ENCODE measurements at regions not wholly inside any gene's neighbourhood (a gene's known extent, or its start where the extent isn't known, plus 50 kb on each side); places are given as distances from the start of the nearest gene placed in this dataset.
"Not testable (repeated sequence)": the region's sequence is repeated elsewhere in the genome, so short reads cannot be mapped to it uniquely, and the experiment has no call there.

DNA sequence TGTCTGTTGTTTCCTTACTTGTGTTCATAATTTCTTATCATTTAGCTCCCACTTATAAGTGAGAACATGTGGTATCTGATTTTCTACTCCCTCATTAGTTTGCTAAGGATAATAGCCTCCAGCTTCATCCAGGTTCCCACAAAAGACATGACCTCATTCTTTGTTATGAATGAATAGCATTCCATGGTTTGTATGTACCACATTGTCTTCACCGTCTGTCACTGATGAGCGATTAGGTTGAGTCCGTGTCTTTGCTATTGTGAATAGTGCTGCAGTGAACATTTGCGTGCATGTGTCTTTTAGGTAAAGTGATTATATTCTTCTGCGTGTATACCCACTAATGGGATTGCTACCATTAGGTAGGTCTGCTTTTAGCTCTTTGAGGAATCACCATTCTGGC lies 624.3 kb upstream of the EPHA5 start:
- H3K9ac ChIP-seq (ENCODE audit: low read depth in 2 of 2, low read length in 2 of 2): no peak overlapping the region
- no peaks in the 10 kb centered on the region for H3K36me3 ChIP-seq
- TF ChIP-seq, protein P1, sequence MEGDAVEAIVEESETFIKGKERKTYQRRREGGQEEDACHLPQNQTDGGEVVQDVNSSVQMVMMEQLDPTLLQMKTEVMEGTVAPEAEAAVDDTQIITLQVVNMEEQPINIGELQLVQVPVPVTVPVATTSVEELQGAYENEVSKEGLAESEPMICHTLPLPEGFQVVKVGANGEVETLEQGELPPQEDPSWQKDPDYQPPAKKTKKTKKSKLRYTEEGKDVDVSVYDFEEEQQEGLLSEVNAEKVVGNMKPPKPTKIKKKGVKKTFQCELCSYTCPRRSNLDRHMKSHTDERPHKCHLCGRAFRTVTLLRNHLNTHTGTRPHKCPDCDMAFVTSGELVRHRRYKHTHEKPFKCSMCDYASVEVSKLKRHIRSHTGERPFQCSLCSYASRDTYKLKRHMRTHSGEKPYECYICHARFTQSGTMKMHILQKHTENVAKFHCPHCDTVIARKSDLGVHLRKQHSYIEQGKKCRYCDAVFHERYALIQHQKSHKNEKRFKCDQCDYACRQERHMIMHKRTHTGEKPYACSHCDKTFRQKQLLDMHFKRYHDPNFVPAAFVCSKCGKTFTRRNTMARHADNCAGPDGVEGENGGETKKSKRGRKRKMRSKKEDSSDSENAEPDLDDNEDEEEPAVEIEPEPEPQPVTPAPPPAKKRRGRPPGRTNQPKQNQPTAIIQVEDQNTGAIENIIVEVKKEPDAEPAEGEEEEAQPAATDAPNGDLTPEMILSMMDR (IDR thresholded peaks at IDR 0.05): no peak
- H3K27ac ChIP-seq: no peak overlapping the region
- no peaks in the 10 kb centered on the region for H3K4me1 ChIP-seq
- no peak for DNase-seq
- intact Hi-C loops (cut with DNase I): no loop called here
- no peaks in the 10 kb centered on the region for H3K9me3 ChIP-seq
- no peaks in the 10 kb centered on the region for H3K27me3 ChIP-seq
- no peak overlapping the region for H3K4me3 ChIP-seq

GRCh38 chr4:66284991-66285451 lies 614.7 kb upstream of the EPHA5 start:
- H3K4me1 ChIP-seq: no peaks in the 10 kb centered on the region
- DNase-seq: no peak
- H3K9ac ChIP-seq (ENCODE audit: low read depth in 2 of 2, low read length in 2 of 2): no peak overlapping the region
- TF ChIP-seq, protein P1 (IDR thresholded peaks at IDR 0.05): no peak
- H3K4me3 ChIP-seq: no peak overlapping the region
- no peaks in the 10 kb centered on the region for H3K27me3 ChIP-seq
- no peaks in the 10 kb centered on the region for H3K36me3 ChIP-seq
- no peak overlapping the region for H3K27ac ChIP-seq
- H3K9me3 ChIP-seq: no peaks in the 10 kb centered on the region
- intact Hi-C loops (cut with DNase I): no loop called here

DNA sequence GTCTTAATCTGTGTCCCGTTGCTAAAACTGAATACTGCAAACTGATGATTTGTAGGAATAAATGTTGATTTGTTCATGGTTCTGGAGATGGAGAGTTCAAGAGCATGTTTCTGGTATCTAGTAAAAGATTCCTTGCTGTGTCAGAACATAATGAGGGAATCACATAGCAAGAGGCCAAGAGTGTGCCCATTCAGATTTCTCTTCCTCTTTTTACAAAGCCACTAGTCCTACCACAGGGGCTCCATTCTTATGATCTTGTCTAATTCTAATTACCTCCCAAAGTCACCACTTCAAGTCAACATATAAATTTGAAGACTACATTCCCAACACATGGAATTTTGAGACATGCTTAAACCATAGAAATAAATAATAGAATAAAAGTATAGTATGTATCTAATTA lies 608.8 kb upstream of the EPHA5 start:
- no peak for DNase-seq
- H3K27ac ChIP-seq: no peak overlapping the region
- no peak overlapping the region for H3K4me3 ChIP-seq
- H3K4me1 ChIP-seq: no peaks in the 10 kb centered on the region
- H3K9me3 ChIP-seq: peaks cover 4% of the 10 kb centered on the region
- H3K27me3 ChIP-seq: no peaks in the 10 kb centered on the region
- H3K36me3 ChIP-seq: no peaks in the 10 kb centered on the region
- TF ChIP-seq, protein P1 (IDR thresholded peaks at IDR 0.05): no peak
- intact Hi-C loops (cut with DNase I): no loop called here
- no peak overlapping the region for H3K9ac ChIP-seq (ENCODE audit: low read depth in 2 of 2, low read length in 2 of 2)

DNA sequence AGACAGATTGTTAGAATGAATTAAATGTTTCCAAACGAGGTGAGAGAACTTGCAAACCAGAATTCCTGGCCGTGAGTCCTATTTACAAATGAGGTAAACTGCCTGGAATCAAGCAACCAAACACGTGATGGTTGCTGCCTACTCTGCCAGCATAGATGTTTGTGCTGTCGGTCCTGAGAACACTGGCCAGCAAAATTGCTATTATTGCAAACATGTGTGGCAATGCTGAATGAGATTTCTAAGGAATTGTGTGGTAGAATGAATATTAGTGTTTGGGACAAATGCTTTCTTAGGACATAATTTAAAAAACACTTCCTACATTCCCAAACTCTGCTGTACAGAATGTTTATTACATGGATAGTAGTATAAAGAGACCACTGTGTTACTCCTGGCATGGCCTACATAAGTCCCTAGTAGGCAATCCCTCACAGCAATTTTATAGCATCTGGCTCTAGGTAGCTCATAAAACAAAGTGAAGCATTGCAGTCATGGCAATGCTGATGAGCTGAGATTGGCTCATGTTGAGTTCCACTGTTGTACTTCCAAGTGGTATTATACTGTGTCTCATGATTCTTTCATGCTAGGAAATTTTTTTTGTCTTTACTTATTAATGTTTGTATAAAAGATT lies 605.2 kb upstream of the EPHA5 start:
- intact Hi-C loops (cut with DNase I): no loop called here
- Histone ChIP-seq H3K27me3 (no peaks in the 10 kb centered on the region), H3K4me3 (no peak overlapping the region), H3K9ac (ENCODE audit: low read depth in 2 of 2, low read length in 2 of 2) (no peak overlapping the region), H3K36me3 (no peaks in the 10 kb centered on the region), H3K4me1 (no peaks in the 10 kb centered on the region), H3K9me3 (peaks cover 4% of the 10 kb centered on the region), H3K27ac (no peak overlapping the region)
- DNase-seq: no peak
- TF ChIP-seq, protein P1 (IDR thresholded peaks at IDR 0.05): no peak

- Histone ChIP-seq H3K36me3 (no peaks in the 10 kb centered on the region), H3K9ac (ENCODE audit: low read depth in 2 of 2, low read length in 2 of 2) (no peak overlapping the region), H3K27me3 (no peaks in the 10 kb centered on the region), H3K9me3 (peaks cover 4% of the 10 kb centered on the region), H3K27ac (no peak overlapping the region), H3K4me3 (no peak overlapping the region), H3K4me1 (no peaks in the 10 kb centered on the region)
- no peak for DNase-seq
- TF ChIP-seq, protein P1 (IDR thresholded peaks at IDR 0.05): no peak
- intact Hi-C loops (cut with DNase I): no loop called here
Measured at GRCh38 chr4:66273110-66273509, 602.8 kb upstream of the EPHA5 start.

DNA sequence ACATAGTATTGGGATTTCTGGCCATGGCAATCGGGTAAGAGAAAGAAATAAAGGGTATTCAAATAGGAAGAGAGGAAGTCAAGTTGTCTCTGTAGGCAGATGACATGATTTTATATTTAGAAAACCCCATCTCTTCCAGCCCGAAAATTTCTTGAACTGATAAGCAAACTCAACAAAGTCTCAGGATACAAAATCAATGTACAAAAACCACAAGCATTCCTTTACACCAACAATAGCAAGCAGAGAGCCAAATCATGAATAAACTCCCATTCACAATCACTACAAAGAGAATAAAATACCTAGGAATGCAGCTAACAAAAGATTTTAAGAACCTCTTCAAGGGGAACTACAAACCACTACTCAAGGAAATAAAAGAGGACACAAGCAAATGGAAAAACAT lies 600.1 kb upstream of the EPHA5 start:
- H3K36me3 ChIP-seq; DNase-seq; H3K9ac ChIP-seq (ENCODE audit: low read depth in 2 of 2, low read length in 2 of 2); H3K27ac ChIP-seq; H3K27me3 ChIP-seq; intact Hi-C loops (cut with DNase I); H3K4me3 ChIP-seq; H3K4me1 ChIP-seq; H3K9me3 ChIP-seq: not testable (repeated sequence)

GRCh38 chr4:66266554-66266953 lies 596.3 kb upstream of the EPHA5 start:
- H3K9me3 ChIP-seq; intact Hi-C loops (cut with DNase I); DNase-seq; H3K4me1 ChIP-seq; H3K4me3 ChIP-seq; H3K27ac ChIP-seq; H3K36me3 ChIP-seq; H3K9ac ChIP-seq (ENCODE audit: low read depth in 2 of 2, low read length in 2 of 2); H3K27me3 ChIP-seq: not testable (repeated sequence)

All from colonic mucosa (tissue), 4 donors.